Rectal smooth muscle tissue (tissue), 1 donor: ENCODE measurements at regions not wholly inside any gene's neighbourhood (a gene's known extent, or its start where the extent isn't known, plus 50 kb on each side); places are given as distances from the start of the nearest gene placed in this dataset.

Source experiments
- H3K27ac ChIP-seq: one replicate; pipeline ENCODE4 v1.7.0; 2013; ENCODE audit warnings: low read depth, low read length, inconsistent platforms
- H3K27me3 ChIP-seq: one replicate; pipeline ENCODE4 v1.7.0; 2013; ENCODE audit warnings: low read length; ENCODE audit not compliant: control insufficient read depth, insufficient read depth
- H3K36me3 ChIP-seq: one replicate; pipeline ENCODE4 v1.7.0; 2013; ENCODE audit warnings: low read length; ENCODE audit not compliant: control insufficient read depth, insufficient read depth
- H3K4me1 ChIP-seq: one replicate; pipeline ENCODE4 v1.7.0; 2013; ENCODE audit warnings: low read length; ENCODE audit not compliant: control insufficient read depth, insufficient read depth
- H3K4me3 ChIP-seq: one replicate; pipeline ENCODE4 v1.7.0; 2013; ENCODE audit warnings: low read length
- H3K9ac ChIP-seq: one replicate; pipeline ENCODE4 v1.7.0; 2013; ENCODE audit warnings: low read length

- no peak overlapping the region for H3K27ac ChIP-seq
- H3K27me3 ChIP-seq: no peaks in the 10 kb centered on the region
- H3K9ac ChIP-seq: no peak overlapping the region
- no peak overlapping the region for H3K4me3 ChIP-seq
- H3K4me1 ChIP-seq: no peaks in the 10 kb centered on the region
- no peaks in the 10 kb centered on the region for H3K36me3 ChIP-seq
Observed at GRCh38 chr9:79913867-79914266, 342.1 kb downstream of the TLE4 start.

GRCh38 chr9:79912318-79913070 is 340.7 kb downstream of the TLE4 start:
- Histone ChIP-seq H3K27ac (no peak overlapping the region), H3K4me1 (no peaks in the 10 kb centered on the region), H3K36me3 (no peaks in the 10 kb centered on the region), H3K27me3 (no peaks in the 10 kb centered on the region), H3K9ac (no peak overlapping the region), H3K4me3 (no peak overlapping the region)

GRCh38 chr9:79911724-79912123 is 340.0 kb downstream of the TLE4 start:
- H3K4me3 ChIP-seq: no peak overlapping the region
- no peak overlapping the region for H3K9ac ChIP-seq
- no peaks in the 10 kb centered on the region for H3K36me3 ChIP-seq

GRCh38 chr9:79902825-79903600 is 331.2 kb downstream of the TLE4 start:
- Histone ChIP-seq H3K27ac (no peak overlapping the region), H3K27me3 (no peaks in the 10 kb centered on the region), H3K36me3 (no peaks in the 10 kb centered on the region), H3K9ac (no peak overlapping the region), H3K4me1 (no peaks in the 10 kb centered on the region), H3K4me3 (no peak overlapping the region)

More at GRCh38 chr9:79911724-79912123, 340.0 kb downstream of the TLE4 start:
- H3K27me3 ChIP-seq: no peaks in the 10 kb centered on the region
- no peaks in the 10 kb centered on the region for H3K4me1 ChIP-seq
- H3K27ac ChIP-seq: no peak overlapping the region

- H3K9ac ChIP-seq: no peak overlapping the region
Observed at GRCh38 chr9:79900754-79901153, 329.0 kb downstream of the TLE4 start.

GRCh38 chr9:79896390-79896980 is 324.7 kb downstream of the TLE4 start:
- Histone ChIP-seq H3K9ac (no peak overlapping the region), H3K27ac (no peak overlapping the region), H3K27me3 (no peaks in the 10 kb centered on the region), H3K36me3 (no peaks in the 10 kb centered on the region), H3K4me3 (no peak overlapping the region), H3K4me1 (no peaks in the 10 kb centered on the region)

More at GRCh38 chr9:79900754-79901153, 329.0 kb downstream of the TLE4 start:
- H3K4me3 ChIP-seq: no peak overlapping the region
- H3K4me1 ChIP-seq: no peaks in the 10 kb centered on the region
- no peaks in the 10 kb centered on the region for H3K36me3 ChIP-seq
- no peaks in the 10 kb centered on the region for H3K27me3 ChIP-seq
- H3K27ac ChIP-seq: no peak overlapping the region

GRCh38 chr9:79895232-79895631 is 323.5 kb downstream of the TLE4 start:
- no peaks in the 10 kb centered on the region for H3K36me3 ChIP-seq
- H3K27me3 ChIP-seq: no peaks in the 10 kb centered on the region
- H3K4me1 ChIP-seq: no peaks in the 10 kb centered on the region
- H3K4me3 ChIP-seq: no peak overlapping the region
- H3K27ac ChIP-seq: no peak overlapping the region
- H3K9ac ChIP-seq: no peak overlapping the region

GRCh38 chr9:79889369-79889768 is 317.6 kb downstream of the TLE4 start:
- H3K9ac ChIP-seq: no peak overlapping the region
- no peaks in the 10 kb centered on the region for H3K36me3 ChIP-seq
- no peaks in the 10 kb centered on the region for H3K4me1 ChIP-seq
- H3K4me3 ChIP-seq: no peak overlapping the region
- H3K27me3 ChIP-seq: no peaks in the 10 kb centered on the region
- H3K27ac ChIP-seq: no peak overlapping the region

- H3K4me1 ChIP-seq: no peaks in the 10 kb centered on the region
- H3K4me3 ChIP-seq: no peak overlapping the region
- no peak overlapping the region for H3K9ac ChIP-seq
- H3K27ac ChIP-seq: no peak overlapping the region
- H3K36me3 ChIP-seq: no peaks in the 10 kb centered on the region
- H3K27me3 ChIP-seq: no peaks in the 10 kb centered on the region
Observed at GRCh38 chr9:79885093-79885857, 313.5 kb downstream of the TLE4 start.

GRCh38 chr9:79884546-79884945 is 312.8 kb downstream of the TLE4 start:
- Histone ChIP-seq H3K27ac (no peak overlapping the region), H3K9ac (no peak overlapping the region), H3K27me3 (no peaks in the 10 kb centered on the region), H3K4me1 (no peaks in the 10 kb centered on the region), H3K36me3 (no peaks in the 10 kb centered on the region), H3K4me3 (no peak overlapping the region)

GRCh38 chr9:79883073-79883645 is 311.4 kb downstream of the TLE4 start:
- Histone ChIP-seq H3K9ac (no peak overlapping the region), H3K27me3 (no peaks in the 10 kb centered on the region), H3K4me1 (no peaks in the 10 kb centered on the region), H3K27ac (no peak overlapping the region), H3K36me3 (no peaks in the 10 kb centered on the region), H3K4me3 (no peak overlapping the region)

- H3K27ac ChIP-seq: no peak overlapping the region
- H3K36me3 ChIP-seq: no peaks in the 10 kb centered on the region
- no peaks in the 10 kb centered on the region for H3K27me3 ChIP-seq
- no peak overlapping the region for H3K4me3 ChIP-seq
- H3K4me1 ChIP-seq: no peaks in the 10 kb centered on the region
- H3K9ac ChIP-seq: no peak overlapping the region
Observed at GRCh38 chr9:79880626-79881025, 308.9 kb downstream of the TLE4 start.
